HEK293T (cell line): ENCODE measurements at regions not wholly inside any gene's neighbourhood (a gene's known extent, or its start where the extent isn't known, plus 50 kb on each side); places are given as distances from the start of the nearest gene placed in this dataset.

Source experiments
- ARNT ChIP-seq: fragments of 450-650 bp; IDR thresholded peaks from 2 replicates; pipeline ENCODE4 v1.6.1; 2017; ENCODE audit warnings: mild to moderate bottlenecking
- BHLHE40 ChIP-seq: fragments of 450-650 bp; IDR thresholded peaks from 2 replicates; pipeline ENCODE4 v1.6.1; 2016; ENCODE audit warnings: mild to moderate bottlenecking, moderate library complexity, borderline replicate concordance
- ELF4 ChIP-seq: fragments of 450-650 bp; IDR thresholded peaks from 2 replicates; pipeline ENCODE4 v1.6.1; 2017; ENCODE audit warnings: antibody characterized with exemption
- FOXA1 ChIP-seq: fragments of 450-650 bp; IDR thresholded peaks from 2 replicates; pipeline ENCODE4 v1.6.1; 2016; ENCODE audit warnings: mild to moderate bottlenecking
- FOXK2 ChIP-seq: fragments of 450-650 bp; IDR thresholded peaks from 2 replicates; pipeline ENCODE4 v1.6.1; 2016; ENCODE audit warnings: mild to moderate bottlenecking
- FOXM1 ChIP-seq: fragments of 450-650 bp; IDR thresholded peaks from 2 replicates; pipeline ENCODE4 v1.6.1; 2017; ENCODE audit warnings: mild to moderate bottlenecking, borderline replicate concordance
- HDGF ChIP-seq: fragments of 450-650 bp; IDR thresholded peaks from 2 replicates; pipeline ENCODE4 v1.6.1; 2017; ENCODE audit warnings: antibody characterized with exemption, borderline replicate concordance
- NFRKB ChIP-seq: fragments of 450-650 bp; IDR thresholded peaks from 2 replicates; pipeline ENCODE4 v1.6.1; 2016; ENCODE audit warnings: mild to moderate bottlenecking, moderate library complexity
- SP1 ChIP-seq: fragments of 450-650 bp; IDR thresholded peaks from 2 replicates; pipeline ENCODE4 v1.6.1; 2017
- SUZ12 ChIP-seq: fragments of 450-650 bp; IDR thresholded peaks from 2 replicates; pipeline ENCODE4 v1.6.1; 2016; ENCODE audit warnings: mild to moderate bottlenecking
- TARDBP ChIP-seq: fragments of 450-650 bp; IDR thresholded peaks from 2 replicates; pipeline ENCODE4 v1.6.1; 2016
- ZNF384 ChIP-seq: fragments of 450-650 bp; IDR thresholded peaks from 2 replicates; pipeline ENCODE4 v1.6.1; 2016
- TF ChIP-seq, protein P1 (sequence below): fragments of 450-650 bp; IDR thresholded peaks from 2 replicates; pipeline ENCODE4 v1.6.1; 2016

DNA sequence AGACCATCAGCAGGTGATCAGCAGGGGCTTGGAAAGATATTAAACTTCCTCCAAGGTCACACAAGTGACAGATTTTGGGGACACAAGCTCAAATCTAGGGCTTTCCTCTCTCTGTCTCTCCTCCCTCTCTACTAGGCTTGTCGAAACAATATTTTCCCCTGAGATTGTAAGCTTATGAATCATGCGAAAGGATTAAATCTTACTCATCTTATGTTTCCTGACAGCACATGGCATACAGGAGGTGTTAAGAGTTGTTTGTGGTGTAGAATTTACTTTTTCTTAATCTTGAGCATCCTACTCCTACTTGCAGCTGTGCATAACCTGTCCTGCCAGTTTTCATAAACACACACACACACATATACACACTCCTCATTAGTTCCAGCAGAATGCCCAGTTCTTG is 186.3 kb downstream of the MARCHF11 start:
- TF ChIP-seq SUZ12, result no peak
- TF ChIP-seq, protein P1, sequence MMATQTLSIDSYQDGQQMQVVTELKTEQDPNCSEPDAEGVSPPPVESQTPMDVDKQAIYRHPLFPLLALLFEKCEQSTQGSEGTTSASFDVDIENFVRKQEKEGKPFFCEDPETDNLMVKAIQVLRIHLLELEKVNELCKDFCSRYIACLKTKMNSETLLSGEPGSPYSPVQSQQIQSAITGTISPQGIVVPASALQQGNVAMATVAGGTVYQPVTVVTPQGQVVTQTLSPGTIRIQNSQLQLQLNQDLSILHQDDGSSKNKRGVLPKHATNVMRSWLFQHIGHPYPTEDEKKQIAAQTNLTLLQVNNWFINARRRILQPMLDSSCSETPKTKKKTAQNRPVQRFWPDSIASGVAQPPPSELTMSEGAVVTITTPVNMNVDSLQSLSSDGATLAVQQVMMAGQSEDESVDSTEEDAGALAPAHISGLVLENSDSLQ, result no peak
- TF ChIP-seq NFRKB, result no peak
- TF ChIP-seq FOXM1, result no peak
- no peak for TF ChIP-seq BHLHE40
- TF ChIP-seq SP1, result no peak
- TF ChIP-seq HDGF, result no peak
- TF ChIP-seq ZNF384, result no peak
- no peak for TF ChIP-seq ELF4
- TF ChIP-seq TARDBP, result no peak
- TF ChIP-seq FOXK2, result no peak
- no peak for TF ChIP-seq FOXA1
- no peak for TF ChIP-seq ARNT
